ENCODE measurements at regions not wholly inside any gene's neighbourhood (a gene's known extent, or its start where the extent isn't known, plus 50 kb on each side); places are given as distances from the start of the nearest gene placed in this dataset.

DNA sequence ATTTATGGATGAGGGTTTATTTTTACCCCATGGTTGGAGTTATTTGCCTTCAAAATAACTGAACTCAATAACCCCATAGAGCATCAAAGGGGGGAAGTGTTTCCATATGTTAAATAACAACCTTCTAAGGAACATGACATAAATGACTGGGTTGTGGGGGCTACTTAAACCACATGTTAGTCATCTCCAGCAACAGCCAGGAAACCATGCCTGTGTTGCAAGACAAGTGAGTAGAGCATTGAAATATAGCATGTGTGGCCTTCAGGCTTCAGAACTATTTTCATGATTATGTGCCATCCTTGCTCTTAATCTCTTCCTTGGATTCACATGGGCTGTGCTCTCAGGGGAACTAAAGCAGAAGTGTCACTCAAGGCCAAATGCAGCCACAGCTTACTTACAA, 431.2 kb downstream of the AGTPBP1 start:
- TF ChIP-seq, protein P1, sequence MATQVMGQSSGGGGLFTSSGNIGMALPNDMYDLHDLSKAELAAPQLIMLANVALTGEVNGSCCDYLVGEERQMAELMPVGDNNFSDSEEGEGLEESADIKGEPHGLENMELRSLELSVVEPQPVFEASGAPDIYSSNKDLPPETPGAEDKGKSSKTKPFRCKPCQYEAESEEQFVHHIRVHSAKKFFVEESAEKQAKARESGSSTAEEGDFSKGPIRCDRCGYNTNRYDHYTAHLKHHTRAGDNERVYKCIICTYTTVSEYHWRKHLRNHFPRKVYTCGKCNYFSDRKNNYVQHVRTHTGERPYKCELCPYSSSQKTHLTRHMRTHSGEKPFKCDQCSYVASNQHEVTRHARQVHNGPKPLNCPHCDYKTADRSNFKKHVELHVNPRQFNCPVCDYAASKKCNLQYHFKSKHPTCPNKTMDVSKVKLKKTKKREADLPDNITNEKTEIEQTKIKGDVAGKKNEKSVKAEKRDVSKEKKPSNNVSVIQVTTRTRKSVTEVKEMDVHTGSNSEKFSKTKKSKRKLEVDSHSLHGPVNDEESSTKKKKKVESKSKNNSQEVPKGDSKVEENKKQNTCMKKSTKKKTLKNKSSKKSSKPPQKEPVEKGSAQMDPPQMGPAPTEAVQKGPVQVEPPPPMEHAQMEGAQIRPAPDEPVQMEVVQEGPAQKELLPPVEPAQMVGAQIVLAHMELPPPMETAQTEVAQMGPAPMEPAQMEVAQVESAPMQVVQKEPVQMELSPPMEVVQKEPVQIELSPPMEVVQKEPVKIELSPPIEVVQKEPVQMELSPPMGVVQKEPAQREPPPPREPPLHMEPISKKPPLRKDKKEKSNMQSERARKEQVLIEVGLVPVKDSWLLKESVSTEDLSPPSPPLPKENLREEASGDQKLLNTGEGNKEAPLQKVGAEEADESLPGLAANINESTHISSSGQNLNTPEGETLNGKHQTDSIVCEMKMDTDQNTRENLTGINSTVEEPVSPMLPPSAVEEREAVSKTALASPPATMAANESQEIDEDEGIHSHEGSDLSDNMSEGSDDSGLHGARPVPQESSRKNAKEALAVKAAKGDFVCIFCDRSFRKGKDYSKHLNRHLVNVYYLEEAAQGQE (IDR thresholded peaks at IDR 0.05; ENCODE audit: insufficient read depth in 1 of 2, low read depth in 2 of 2, low read length in 1 of 2) = no peak
- no peak for TF ChIP-seq SIN3A (IDR thresholded peaks at IDR 0.05; ENCODE audit: borderline replicate concordance, insufficient read depth, low read depth, low read length)
- TF ChIP-seq POLR2AphosphoS5 (IDR thresholded peaks at IDR 0.05; ENCODE audit: low read depth, low read length) = no peak
- TF ChIP-seq, protein P2, sequence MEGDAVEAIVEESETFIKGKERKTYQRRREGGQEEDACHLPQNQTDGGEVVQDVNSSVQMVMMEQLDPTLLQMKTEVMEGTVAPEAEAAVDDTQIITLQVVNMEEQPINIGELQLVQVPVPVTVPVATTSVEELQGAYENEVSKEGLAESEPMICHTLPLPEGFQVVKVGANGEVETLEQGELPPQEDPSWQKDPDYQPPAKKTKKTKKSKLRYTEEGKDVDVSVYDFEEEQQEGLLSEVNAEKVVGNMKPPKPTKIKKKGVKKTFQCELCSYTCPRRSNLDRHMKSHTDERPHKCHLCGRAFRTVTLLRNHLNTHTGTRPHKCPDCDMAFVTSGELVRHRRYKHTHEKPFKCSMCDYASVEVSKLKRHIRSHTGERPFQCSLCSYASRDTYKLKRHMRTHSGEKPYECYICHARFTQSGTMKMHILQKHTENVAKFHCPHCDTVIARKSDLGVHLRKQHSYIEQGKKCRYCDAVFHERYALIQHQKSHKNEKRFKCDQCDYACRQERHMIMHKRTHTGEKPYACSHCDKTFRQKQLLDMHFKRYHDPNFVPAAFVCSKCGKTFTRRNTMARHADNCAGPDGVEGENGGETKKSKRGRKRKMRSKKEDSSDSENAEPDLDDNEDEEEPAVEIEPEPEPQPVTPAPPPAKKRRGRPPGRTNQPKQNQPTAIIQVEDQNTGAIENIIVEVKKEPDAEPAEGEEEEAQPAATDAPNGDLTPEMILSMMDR (IDR thresholded peaks at IDR 0.05) = no peak
- TF ChIP-seq TCF7L2 (IDR thresholded peaks at IDR 0.05; ENCODE audit: low read depth, low read length) = no peak
- in situ Hi-C loops (cut with HindIII; ENCODE audit: low pct_unique_long_range_greater_than_20kb, low sequenced_read_pairs) (no loop called here), intact Hi-C loops (cut with micrococcal nuclease; ENCODE audit: unreplicated experiment) (no loop called here)
- ATAC-seq (no peak), DNase-seq (ENCODE audit: low read depth, low spot score) (no peak)
- no peaks in the 10 kb centered on the region for H3K36me3 ChIP-seq (ENCODE audit: control insufficient read depth, insufficient read depth, low read length)
- H3K27ac ChIP-seq (ENCODE audit: low read length) = no peak overlapping the region
- ChIA-PET CTCF (no interaction called here), POLR2A (no interaction called here)
- no peak overlapping the region for H3K4me3 ChIP-seq (ENCODE audit: low read depth in 2 of 2, low read length in 2 of 2)
- no TSS peak for BruUV-seq (replicated peaks)
- no peaks in the 10 kb centered on the region for H3K27me3 ChIP-seq (ENCODE audit: control insufficient read depth, insufficient read depth, low read length)
- H3K9me3 ChIP-seq (ENCODE audit: control insufficient read depth, insufficient read depth, low read depth, low read length) = no peaks in the 10 kb centered on the region
- no peaks in the 10 kb centered on the region for H3K4me1 ChIP-seq (ENCODE audit: control insufficient read depth, insufficient read depth, low read length)

DNA sequence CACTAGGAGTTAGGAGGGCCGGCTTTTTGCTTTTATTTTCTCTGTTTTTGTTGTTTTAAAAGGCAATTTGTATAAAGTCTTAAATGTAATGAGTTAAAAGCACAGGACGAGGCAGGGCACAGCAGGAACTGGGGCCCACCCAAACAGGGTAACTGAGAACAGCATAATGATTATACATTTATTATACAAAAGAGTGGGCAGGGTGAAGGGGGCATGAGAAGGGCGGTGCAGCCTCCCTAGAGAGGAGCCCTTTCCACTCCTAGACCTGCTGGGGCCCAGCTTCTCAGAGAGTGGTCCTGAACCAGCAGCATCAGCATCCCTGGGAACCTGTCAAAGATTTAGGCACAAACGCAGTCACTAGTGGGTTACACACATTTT, 438.0 kb downstream of the AGTPBP1 start:
- CTCF ChIA-PET = no interaction called here
- BruUV-seq (replicated peaks) = no TSS peak
- ATAC-seq (no peak), DNase-seq (ENCODE audit: low read depth, low spot score) (no peak)
- POLR2A ChIA-PET = no interaction called here
- H3K4me1 ChIP-seq (ENCODE audit: control insufficient read depth, insufficient read depth, low read length) = no peaks in the 10 kb centered on the region
- H3K27me3 ChIP-seq (ENCODE audit: control insufficient read depth, insufficient read depth, low read length) = no peaks in the 10 kb centered on the region
- H3K36me3 ChIP-seq (ENCODE audit: control insufficient read depth, insufficient read depth, low read length) = no peaks in the 10 kb centered on the region
- H3K4me3 ChIP-seq (ENCODE audit: low read depth in 2 of 2, low read length in 2 of 2) = no peak overlapping the region
- in situ Hi-C loops (cut with HindIII; ENCODE audit: low pct_unique_long_range_greater_than_20kb, low sequenced_read_pairs) = no loop called here
- TF ChIP-seq POLR2AphosphoS5 (IDR thresholded peaks at IDR 0.05; ENCODE audit: low read depth, low read length) (no peak), TCF7L2 (IDR thresholded peaks at IDR 0.05; ENCODE audit: low read depth, low read length) (no peak), SIN3A (IDR thresholded peaks at IDR 0.05; ENCODE audit: borderline replicate concordance, insufficient read depth, low read depth, low read length) (no peak)
- TF ChIP-seq, protein P1 (IDR thresholded peaks at IDR 0.05; ENCODE audit: insufficient read depth in 1 of 2, low read depth in 2 of 2, low read length in 1 of 2) = no peak
- TF ChIP-seq, protein P2 (IDR thresholded peaks at IDR 0.05) = no peak
- intact Hi-C loops (cut with micrococcal nuclease; ENCODE audit: unreplicated experiment) = no loop called here
- H3K9me3 ChIP-seq (ENCODE audit: control insufficient read depth, insufficient read depth, low read depth, low read length) = no peaks in the 10 kb centered on the region
- H3K27ac ChIP-seq (ENCODE audit: low read length) = no peak overlapping the region
